HG02981 (cell line): ENCODE measurements at regions not wholly inside any gene's neighbourhood (a gene's known extent, or its start where the extent isn't known, plus 50 kb on each side); places are given as distances from the start of the nearest gene placed in this dataset.

Experiments used
- ATAC-seq: cut with Tn5 transposase; IDR thresholded peaks from one replicate; pipeline ENCODE4 v1.9.1; 2021; ENCODE audit warnings: mild to moderate bottlenecking, moderate library complexity; ENCODE audit not compliant: unreplicated experiment

DNA sequence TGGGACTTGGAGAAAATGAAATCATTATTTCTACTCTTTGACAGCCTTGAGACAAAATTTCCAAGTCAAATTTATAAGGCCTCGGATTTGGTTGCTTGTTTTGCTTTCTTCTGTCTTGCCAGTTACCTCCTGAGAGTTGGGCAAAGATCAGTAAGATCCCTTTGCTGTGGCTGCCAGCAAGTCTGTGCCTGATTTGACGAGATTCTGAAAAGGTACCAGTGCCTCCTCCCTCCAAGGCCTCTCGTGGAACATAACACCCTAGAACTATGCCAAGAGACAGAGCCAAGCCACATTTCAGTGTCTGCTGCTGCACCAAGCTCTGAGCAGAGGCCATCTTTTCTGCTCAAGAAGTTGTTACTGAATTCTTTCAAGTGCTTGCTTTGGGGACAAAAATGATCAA lies 61.0 kb downstream of the GTPBP8 start:
- no peak for ATAC-seq

DNA sequence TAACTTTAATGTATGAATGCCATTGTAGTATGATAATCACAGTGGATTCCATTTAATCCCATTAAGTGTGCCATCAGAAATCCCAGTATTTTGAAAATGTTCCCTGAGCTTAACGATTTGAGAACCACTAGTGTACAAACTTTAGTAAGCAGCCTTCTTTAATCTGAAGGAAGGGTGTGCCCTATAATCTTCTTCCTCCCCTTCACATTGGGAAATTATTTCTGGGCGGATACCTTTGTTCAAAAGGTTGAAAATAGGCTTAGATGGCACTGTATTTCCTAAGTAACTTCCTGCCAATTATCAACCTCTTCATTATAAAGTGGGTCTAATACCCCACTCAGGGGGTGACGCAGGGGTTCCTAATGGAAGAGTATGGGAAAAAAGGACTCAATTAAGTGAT lies 62.4 kb downstream of the GTPBP8 start:
- ATAC-seq = no peak

DNA sequence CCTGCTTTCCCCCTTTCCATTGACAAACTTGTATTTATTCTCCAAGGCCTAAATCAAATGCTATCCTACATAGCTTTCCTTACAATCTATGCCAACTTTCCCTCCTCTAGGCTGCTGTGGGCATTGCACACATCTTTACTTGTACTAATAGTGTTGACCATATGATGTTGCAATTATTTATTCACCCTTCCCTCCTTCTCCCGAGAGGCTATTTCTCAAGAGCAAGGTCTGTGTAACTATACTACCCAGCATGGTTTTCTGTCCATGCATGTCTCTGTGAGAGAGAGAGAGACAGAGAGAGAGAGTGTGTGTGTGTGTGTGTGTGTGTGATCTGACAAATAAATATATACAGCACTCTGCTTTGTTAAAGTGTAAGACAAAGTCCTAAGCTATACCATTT lies 63.8 kb downstream of the GTPBP8 start:
- ATAC-seq = no peak

DNA sequence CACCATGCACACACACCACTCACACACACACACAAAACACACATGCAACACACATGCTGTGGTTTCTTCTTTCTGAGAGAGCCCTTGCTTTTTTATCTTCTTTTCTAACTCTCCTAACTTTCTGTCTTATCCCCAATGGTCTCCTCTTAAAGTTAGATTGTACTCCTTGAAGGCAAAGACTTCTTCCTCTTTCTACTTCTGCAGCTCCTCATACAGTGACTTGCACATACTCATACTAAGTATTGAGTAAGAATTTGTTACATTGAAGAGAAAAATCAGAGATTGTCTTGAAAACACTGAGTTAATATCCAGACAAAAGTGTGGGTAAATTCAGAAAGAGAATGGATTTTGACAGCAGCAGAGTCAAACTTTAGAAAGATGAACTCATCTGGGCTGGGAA lies 64.4 kb downstream of the GTPBP8 start:
- ATAC-seq = no peak

DNA sequence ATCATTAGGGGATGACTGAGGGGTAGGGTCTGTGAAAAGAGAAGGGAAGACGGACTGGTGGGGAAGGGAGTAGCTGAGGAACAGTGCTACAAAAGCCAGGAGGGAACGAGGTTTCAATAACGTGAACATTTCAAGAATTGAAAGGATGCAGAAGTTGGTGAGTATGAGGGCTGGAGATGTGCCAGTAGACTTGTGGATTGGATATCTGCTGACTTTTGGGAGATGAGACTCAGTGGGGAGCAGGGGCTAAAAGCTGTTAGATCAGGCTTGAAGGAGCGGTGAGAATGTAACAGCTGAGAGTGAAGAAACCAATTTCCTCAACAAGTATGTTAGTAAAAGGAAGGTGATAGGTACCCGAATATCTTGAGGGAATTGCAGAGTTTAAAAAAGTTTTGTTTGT lies 65.2 kb downstream of the GTPBP8 start:
- no peak for ATAC-seq

DNA sequence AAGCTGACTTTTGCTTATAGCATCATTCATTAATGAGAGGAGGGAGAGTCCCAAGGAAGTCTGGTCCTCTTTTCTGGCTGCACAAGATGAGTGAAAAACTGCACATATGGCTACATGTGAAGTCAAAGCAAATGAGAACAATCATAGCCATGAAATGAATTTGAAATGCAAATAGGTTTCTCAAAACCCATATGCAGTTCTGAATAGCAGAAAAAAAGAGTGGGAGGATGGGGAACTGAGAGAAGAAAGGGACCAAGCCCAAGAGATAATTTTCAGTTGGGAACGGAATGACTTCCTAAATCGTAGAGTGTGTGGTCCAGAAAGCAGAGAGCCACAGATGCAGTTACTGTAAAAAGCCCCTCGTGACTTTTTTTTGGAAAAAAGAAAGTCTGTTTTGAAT lies 66.3 kb downstream of the GTPBP8 start:
- ATAC-seq = peak; percentile 74

DNA sequence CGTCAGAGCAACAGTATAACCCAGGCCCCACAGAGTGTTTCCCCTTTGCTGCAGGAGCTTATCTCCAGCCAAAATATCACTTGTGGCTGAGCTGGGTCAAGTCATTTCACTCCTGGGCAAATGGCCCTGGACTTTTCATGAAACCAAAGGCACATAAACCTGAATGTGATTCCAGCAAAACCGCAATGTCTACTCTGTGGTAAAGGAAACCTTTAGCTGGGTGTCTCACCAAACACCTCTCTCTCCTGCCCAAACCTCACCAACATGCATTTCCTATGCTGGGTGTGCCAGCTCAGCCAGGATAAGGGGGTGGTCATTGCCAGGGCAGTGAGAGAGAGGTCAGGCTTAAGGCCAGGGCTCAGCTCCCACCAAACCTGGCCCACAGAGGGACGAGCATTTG lies 67.4 kb downstream of the GTPBP8 start:
- no peak for ATAC-seq

DNA sequence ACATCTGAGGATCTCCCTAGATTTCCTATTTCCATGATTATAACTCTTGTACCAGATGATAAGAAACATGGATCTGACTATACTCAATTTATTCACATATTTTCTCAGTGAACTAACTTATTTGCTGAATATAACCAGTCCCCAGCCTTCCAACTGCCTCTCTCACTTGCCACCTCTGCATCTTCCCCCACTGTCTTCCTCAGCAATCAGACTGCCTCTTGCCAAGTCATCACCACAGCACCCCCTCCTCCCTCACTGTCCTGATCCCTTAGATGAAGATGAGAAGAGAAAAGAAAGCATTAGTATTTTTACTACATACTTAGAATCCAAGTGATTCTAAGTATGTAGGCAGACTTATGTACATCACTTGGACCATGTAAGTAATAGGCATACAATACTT lies 71.9 kb downstream of the GTPBP8 start:
- no peak for ATAC-seq

DNA sequence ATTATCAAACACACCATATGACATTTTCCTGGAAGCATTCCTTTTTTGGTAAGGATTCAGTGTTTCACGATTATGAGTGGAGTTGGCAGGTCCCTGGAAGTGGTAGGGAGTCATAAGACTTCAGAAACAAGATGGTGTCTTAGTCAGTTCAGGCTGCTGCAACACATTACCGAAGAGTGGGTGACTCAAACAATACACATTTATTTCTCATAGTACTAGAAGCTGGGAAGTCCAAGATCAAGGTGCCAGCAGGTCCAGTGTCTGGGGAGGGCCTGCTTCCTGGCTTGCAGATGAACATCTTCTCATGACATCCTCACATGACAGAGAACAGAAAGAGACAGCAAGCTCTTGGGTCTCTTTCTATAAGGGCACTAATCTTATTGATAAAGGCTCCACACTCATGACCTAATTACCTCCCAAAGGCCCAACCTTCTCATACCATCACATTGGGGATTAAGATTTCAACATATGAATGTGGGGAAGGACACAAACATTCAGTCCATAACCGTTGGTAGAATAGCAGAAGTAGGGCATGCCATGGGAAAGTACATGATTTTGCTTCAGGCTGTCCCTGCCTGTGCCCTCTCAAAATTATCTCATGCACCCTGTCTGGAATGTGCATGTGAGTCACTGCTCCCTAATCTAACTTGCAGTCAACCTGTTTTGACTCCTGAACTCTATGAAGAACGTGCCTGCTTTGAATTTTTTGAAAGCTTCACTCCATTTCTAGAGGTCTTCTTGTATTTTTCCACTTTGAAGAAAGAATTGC lies 72.5 kb downstream of the GTPBP8 start:
- ATAC-seq = no peak

DNA sequence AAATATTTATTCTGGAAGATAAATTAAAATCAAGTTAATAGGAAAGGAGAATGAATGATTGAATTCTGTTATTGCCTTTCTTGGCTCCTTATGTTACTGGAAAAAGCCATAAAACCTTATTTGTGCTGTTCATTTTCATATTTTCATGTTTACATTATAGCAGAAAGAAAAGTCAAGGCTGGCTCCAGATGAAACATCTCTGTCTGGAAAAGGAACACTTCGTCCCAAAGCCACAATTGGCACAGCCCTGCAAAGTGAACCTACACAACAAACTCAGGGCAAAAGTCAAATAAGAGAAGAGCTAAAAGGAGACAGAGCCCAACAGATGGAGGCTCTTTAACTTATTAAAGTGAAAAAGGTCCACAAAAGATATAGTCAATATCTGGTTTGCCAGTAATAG lies 73.4 kb downstream of the GTPBP8 start:
- ATAC-seq = no peak

DNA sequence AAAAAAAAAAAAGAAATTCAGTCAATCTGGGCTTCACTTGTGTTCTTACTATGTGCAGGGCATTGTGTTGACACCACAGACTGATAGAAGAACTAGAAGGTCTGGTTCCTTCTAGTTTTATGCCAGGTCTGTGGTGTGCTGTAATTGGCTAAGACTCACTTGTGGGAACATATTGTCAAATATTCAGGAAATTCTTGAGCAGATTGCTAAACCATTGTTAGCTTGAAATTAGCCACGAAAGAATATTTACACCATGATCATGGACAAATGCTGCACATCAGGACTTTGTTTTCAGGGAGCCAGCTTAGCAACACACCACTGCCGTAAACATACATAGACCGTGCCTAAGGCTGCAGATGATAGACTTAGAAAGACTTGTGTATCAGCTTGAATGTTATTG lies 74.6 kb downstream of the GTPBP8 start:
- ATAC-seq = no peak

DNA sequence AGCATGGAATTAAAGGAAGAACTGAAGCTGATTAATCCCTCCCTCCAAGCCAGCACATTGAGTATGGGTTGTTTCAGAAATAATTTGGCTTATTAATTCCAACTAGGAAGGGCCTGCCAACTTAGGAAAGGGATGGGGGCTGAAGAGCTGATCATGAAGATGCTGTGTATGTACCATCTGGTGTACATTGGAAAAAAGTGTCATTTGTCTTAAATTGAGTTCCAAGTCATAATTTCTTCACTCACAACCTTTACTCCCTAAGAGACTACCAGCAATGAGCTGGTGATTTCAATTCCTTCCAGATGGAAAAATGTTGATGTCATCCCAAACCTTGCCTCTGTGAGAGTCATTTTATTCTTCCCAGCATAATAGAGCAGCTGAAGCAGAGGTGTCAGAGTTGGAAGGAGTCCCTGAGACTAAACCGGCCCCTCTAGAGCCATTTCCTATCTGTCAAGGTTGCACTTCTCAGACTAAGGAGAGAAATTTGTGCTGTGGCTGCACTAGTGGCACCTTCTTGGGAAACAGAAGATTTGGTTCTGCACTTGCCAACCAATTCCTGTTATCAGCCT lies 79.4 kb downstream of the GTPBP8 start:
- ATAC-seq = no peak

DNA sequence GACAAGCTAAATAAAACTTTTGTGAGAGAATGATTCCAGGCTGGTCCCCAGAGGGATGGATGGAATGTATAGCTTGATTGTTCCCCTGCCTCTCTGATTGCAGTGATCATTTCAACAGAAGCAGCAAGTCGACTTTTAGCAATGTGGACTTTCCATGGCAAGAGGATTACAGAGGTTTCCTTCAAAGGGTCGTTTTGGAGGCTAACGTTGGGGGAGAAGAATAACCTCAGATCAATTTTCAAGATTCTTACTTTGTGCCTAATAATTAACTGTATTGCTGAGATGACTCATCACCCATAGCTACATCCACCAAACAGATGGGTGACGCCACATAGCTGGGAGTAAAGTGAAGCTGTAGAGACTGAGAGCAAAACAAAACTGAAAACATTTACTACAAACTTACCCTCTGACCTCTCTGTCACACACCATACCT lies 79.9 kb downstream of the GTPBP8 start:
- ATAC-seq = peak; percentile 100

DNA sequence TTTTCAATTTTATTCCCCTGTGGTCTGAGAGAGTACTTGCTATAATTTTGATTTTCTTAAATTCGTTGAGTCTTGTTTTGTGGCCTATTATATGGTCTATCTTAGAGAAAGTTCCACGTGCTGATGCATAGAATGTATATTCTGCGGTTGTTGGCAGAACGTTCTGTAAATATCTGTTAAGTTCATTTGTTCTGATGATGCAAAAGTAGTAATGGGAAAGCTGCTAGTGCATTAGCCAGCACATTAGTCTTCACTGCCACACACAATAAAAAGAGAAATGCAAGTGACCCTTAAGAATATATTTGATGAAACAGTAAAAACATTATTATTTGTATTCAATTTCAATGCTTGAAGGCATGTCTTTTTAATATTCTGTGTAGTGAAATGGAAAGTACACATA lies 84.8 kb downstream of the GTPBP8 start:
- ATAC-seq = no peak

DNA sequence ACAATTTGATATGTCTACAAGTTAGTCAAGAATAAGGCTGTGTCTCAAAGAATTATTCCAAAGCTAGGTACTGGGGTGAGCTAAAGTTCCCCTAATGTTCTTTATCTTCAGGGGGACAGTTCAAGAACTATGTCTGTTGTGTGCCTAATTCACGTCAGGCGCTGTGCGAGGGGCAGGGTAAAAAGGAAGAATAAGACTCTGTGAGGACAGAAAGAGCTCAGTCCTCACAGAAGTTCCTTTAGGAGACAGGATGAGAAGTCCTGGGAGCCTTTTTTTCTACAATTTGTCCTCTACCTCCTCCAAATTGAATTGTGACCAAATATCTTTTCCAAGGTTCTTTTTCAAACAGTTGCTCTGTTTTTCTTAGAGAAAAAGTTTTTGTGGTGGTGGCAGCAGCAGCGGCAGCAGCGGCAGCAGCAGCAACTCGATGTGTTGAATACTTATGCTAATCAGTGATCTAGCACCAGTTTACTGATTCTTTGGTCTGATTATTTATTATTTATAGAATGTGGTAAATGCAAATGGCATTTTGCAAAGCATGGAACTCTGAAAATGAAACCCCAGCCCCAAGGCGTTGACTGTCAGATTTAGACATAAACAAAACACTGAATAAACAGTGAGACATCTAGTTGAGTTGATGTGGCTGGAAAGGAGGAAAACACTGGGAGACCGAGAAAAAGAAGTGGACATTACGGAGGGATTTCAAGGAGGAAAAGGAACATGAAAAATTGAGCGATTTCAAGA lies 88.6 kb downstream of the GTPBP8 start:
- ATAC-seq = peak; percentile 94

DNA sequence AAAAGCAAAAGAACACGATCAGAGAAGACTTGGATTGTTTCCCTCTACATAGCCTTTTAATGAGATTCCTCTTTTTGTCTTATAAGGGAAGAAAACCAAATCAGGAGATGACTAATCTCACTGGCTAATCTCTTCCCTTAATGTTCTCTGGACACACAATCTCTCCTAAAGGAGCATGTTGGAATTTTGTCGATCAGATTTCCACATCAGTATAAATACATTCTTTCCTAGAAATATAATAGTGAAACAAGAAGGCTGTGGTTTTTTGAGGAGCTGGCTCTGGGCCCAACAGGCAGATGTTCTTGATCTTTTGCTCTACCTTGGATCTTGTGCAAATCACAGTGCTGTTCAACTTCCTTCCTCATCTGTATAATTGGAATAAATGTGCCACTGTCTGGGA lies 94.0 kb downstream of the GTPBP8 start:
- ATAC-seq = no peak

DNA sequence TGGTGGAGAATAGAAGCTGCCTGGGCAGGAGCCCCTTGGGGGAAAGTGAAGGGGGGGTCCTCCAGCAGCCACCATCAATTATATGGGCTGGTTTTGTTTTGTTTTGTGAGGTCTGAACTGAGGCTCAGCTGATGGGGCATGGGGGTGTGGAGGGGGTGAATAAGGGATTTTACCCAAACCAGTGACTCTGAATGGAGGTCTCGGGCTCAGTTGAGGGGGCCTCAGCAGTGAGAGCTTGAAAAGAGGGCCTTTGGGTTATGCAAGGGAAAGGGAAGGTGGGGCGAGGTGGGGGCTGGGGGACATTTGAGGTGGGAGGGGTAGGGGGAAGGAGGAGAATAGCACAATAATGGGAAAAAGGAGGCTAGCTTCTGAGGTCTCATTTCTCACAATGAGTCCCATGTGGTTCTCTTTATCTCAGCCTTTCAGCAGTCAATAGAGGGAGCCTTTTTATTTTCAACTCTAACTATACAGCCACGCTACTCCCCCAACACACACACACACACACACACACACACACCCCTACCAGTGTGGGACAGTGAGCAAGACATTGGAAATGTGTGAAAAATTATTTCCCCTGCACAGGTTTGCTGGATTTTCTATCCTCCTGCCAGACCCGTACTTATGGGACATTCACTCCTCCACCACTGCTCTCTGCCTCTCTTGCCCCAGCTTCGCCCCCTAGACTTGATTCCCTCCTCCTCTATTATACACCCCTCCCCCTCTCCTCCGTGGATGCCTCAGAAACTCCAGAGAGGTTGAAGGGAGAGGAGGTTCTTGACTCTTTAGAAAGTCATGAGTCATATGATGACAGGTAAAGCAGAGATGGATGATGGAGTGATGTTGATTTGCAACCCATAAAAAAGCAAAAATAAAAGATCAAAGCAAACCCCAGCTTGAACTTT lies 96.0 kb downstream of the GTPBP8 start:
- no peak for ATAC-seq

DNA sequence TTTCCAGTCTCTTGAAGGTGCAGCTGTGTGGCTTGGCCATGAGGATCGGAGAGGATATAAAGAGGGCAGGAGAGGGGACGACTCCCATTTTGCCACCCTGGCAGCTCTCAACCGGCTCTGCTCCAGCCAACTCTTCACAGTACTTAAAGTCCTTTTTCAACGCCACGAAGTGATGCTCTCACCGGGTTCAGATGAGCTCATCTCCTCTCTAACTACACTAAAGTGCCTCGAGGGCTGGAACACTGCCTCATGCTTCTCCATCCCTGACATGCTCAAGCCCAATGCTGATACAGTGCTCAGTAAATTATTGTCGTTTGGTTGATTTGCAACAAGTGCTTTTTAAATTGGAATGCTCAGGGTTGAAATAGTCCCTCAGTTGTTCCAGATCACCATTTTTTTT lies 97.8 kb downstream of the GTPBP8 start:
- ATAC-seq = no peak

DNA sequence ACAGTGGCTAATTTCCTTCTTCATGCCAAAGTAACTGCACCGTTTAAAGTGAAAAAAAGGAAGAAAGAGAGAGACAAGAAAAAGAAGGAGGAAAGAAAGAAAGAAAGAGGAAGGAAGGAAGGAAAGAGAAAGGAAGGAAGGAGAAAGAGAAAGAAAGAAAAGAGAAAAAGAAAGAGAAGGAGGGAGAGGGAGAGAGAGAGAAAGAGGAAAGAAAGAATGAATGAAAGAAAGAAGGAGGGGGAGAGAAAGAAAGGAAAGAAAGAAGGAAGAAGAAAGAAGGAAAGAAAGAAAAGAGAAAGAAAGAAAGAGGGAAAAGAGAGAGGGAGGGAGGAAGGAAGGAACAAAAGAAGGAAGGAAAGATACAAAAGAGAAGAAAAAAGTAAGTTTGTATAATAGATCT lies 100.6 kb downstream of the GTPBP8 start:
- ATAC-seq = no peak

DNA sequence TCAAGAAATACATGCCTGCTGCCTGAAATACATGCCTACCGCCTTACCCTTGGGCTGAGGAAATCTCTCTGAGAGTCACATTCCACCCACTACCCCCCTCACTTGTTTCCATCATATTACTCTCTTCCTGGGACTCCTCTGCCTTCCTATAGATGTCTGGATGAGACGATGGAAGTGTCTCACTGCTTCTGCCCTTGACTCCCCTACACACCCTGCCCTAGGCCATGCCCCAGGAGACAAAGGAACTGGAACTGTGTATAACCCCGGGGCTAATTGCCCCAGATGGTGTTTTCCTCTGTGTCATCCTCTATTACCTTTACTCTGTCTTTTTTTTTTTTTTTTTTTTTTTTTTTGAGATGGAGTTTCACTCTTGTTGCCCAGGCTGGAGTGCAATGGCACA lies 102.0 kb downstream of the GTPBP8 start:
- no peak for ATAC-seq
